ENCODE measurements at regions not wholly inside any gene's neighbourhood (a gene's known extent, or its start where the extent isn't known, plus 50 kb on each side); places are given as distances from the start of the nearest gene placed in this dataset.

DNA sequence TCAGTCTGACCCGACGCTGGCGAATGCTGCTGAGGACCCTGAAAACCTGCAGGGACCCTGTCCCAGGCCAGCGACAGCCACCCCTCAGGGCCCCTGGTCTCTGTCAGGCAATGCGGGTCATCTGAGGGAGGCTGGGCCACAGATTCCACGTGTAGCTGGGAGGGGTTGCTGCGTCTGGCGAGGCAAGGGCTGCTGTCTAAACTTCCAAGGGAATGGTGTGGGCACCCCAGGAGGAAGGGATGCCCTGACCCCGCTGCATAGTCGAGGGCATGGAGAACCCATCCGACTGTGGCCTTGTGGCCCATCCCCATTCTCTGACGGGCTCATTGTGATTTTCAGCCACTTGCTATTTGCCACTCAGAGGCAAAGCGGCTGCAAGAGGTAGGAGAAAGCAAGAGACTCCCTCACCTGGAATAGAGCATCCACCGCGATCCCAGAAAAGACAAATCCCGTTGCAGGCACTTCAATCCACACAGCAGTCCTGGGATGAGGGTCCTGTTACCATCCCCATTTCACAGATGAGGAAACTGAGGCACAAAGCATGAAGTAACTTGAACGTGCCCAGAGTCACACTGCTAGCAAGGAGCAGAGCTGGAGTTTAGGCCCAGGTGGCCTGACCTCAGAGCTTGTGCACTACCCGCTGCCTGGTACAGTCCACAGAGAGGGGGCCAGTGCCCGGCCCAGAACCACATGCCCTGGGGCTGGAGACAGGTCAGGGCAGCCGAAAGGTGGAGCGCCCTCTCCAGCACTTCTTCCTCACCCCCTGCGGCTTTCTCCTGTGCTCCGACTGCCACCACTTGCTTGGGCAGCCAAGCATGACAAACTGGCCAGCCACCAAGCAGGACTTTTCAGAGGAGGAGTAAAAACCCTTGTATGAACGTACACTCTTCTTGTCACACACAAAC, 163.8 kb upstream of the KLF14 start:
- DNase-seq: no peak

DNA sequence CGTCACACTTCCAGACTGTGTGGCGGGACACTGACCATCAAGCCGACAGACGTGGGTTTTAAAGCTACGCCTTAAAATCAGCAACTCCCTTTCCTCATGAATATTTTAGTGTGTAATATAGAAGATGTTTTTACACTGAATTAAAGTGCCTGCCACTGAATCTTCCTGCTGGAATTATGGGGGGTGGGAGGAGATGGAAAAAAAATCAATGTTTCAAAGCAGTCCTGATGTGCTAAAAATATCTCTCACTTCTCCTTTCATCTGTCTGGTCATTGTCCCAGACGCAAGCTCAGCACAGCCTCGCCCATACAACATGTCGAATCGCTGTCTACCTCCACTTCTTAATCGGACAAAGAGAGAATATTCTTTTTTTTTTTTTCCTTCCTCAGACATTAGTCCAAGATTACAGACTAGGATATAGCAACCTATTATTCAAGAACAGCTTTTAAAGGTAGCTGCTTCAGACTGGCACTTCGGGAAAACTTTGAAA, 165.1 kb upstream of the KLF14 start:
- no peak for DNase-seq

DNA sequence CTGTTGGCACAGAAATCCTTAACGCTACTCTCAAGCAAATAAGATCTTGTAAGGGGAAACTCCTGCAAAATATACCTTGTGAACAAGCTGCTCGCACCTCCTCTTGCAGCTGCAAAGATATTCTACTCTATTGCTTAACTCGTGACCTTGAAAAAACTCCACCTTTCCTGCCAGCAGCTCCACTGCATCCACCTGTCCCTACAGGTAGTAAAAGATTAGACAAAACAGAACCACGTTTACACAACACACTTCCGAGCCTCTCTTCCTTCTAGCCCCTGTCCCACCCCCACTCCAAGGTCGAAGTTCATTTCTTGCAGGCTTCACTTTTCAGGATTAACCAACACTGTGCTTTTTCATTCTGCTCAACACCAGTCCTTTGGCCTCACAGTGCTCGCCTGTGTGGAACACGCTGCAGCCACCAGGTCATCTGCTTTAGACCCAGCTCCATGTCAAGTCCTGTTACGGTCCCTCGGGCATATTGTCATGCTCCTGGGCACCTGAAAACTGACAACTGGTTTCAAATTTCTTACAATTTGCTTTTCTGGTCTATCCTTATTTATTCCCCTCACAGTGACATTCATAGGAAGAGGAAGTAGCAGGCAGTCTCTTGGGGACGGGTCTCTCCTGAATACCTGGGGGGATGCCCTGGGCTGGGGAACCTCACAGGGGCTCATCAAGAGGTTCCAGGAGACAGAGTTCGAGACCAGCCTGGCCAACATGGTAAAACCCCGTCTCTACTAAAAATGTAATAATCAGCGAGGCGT, 165.8 kb upstream of the KLF14 start:
- DNase-seq: no peak

DNA sequence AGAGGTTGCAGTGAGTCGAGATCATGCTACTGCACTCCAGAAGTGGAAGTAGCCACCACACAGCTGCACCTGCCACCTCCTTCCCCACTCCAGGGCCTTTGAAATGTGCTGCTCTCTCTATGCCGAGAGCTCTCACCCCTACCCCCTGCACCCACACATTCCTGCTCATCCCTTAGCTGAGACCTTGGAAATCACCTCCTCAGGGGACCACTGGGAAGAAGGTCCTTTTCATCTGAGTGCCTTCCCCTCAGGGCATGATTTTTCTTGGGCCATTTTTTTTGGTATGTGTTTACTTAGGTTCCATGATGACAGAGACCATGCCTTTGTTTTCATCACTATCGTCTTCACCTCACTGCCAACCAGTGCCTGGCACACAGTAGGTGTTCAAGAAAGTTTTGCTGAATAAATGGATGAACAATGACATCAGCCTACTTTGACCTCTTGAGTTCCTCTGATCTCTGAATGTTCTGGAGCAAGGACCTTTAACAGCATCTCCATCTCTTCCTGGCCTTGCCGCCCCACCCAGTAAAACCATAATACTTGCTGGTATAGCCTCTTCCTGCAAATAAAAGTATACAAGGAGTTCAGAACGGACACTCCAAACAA, 166.6 kb upstream of the KLF14 start:
- no peak for DNase-seq

DNA sequence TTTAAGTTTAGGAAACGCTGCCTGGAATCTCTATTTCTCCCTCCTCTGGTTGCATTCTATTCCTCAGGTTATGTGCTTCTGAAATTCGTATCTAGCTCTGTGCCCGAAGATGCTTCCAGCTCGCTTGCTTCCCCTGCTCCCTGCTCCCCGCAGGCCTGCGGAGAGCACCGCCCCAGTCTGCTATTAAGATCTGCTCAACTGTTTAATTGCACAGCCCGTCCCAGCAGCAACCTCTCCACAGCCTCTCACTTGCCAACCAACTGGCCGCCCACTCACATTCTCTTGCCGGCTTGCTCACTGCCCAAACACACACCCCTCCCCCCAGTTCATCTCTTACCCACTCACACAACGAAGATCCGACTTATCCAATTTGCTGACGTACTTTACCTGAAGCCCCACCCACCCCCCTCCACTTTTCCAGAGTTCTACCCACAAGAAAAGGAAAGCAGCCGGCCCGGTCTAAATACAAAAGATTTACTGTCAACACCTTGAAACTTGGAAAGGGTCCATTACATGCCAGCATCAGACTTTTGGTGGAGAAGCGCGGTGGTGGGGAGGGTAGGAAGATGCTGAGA, 167.3 kb upstream of the KLF14 start:
- no peak for DNase-seq

DNA sequence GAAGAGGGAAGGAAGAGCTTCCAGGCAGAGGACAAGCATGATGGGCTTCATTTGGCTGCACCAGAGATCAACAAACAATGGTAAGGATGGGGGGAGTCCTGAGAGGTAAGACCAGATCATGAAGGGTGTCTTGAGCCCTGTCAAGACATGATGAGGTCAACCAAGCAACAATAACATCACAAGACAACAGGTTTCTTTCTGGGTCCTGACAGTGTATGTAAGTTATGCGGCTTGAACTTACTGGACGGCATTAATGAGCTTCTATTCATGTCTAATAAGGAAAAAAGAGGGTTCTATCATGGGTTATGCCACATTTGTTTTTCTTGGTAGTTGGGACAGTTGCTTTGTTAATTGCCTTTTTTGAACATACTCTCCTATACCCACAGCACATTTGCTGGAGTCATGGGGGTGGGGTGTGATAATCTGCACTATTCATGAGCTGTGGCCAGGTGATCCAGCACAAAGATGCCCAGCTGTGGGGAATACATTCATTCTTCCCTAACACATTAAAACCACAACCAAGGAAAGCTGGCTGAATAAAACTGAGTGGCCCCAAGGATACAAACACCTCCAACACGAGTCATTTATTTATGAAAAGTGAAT, 168.8 kb upstream of the KLF14 start:
- DNase-seq: no peak

DNA sequence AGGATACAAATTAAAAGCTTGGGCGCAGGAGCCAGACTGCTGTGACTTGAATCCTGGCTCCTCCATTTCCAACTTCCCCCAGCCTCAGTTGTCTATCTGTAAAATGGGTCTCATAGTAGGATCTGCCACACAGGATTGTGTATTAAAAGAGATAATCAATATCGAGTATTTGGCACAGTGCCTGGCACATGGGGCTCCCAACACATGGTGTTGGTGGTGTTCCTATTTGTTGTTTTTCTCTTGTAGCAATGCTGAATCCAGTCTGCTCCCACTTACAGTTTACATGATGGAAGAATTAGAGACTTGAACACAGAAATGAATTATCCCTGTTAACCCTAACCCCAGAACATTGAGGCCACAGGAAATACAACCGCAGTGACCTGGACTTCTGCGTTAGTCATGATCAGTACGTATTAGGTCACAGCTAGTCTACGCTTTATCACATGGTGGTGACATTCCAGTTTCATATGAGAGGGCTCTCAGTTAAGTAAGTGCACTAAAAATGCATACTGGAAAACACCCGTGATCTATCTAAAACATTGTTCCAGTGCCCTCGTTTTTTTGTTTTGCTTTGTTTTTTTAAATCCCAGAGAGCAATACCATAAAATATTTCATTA, 169.5 kb upstream of the KLF14 start:
- no peak for DNase-seq

DNA sequence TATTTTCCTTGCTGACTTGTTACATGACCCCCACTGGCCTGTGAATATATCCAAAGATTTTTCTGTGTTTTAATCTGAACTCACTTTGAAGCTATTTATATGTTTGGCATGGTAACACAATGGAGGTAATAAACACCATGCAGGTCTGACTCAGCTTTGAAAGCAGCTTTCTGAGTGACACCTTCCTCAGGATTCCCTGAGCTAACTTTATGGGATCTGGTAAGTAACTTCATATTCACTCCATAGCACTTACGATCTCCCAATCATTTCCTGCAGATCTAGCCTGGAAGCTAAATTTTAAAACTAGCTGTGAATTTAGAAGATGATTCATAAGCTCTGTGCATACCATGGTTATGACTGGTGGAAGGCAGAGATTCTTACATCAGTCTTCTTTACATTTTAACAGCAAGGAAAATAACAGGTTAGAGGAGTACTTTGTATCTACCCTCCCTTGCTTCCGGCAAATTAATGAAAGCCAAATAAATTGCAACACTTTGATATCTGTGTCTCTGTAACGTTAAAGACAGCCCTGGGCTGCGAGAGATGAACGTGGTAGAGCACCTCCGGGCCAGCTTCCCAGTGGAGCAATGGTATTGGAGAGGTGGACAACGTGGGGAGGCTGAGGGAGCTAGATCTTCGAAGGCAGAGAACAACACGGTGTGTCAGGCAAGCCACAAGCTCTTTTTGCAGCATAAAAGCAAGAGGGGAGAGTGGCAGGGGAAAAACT, 170.2 kb upstream of the KLF14 start:
- DNase-seq: no peak

DNA sequence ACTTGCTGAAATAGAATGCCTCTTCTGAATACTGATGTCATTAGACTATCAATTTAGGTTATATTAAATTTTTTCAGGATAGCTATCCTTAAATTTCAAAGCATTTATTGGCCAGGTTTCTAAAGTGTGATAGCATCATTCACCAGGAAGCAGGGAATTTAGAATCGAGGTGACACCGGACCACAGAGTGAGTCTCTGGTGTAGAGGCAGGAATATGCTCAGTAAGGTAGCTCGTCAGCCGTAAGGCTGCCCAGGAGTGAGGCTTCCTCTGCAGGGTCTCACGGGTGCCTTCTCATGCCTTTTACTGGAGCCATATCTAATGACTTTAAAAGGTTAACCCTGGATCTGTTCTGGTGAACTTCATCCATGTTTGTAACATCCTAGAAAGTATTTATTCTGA, 170.8 kb upstream of the KLF14 start:
- DNase-seq: no peak

DNA sequence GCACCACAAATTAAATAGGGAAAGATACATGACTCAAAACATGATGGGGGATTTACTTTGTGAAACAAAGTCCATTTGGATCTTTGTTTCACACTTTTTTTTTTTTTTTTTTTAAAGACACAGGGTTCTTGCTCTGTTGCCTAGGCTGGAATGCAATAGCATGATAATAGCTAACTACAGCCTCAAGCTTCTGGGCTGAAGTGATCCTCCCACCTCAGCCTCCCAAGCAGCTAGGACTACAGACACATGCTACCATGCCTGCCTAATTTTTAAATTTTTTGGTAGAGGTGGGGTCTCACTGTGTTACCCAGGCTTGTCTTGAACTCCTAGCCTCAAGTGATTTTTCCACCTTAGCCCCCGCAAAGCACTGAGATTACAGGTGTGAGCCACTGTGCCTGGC, 172.6 kb upstream of the KLF14 start:
- no peak for DNase-seq

DNA sequence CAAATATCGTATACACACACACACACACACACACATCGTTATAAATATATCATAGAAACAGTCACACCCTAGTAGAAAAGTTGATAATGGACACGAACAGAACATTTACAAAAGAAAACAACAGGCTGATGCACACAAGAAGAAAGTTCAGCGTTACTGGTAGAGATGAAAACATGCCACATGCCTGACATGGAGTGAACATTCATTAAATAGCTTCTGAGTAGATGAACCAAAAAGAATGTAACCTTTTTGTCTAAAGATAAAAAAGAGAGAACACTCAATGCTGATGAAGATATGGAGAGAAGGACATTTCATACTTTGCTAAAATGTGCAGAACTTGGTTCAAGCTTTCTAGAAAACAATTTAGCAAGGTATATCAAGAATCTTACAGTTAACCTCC, 173.4 kb upstream of the KLF14 start:
- DNase-seq: no peak

DNA sequence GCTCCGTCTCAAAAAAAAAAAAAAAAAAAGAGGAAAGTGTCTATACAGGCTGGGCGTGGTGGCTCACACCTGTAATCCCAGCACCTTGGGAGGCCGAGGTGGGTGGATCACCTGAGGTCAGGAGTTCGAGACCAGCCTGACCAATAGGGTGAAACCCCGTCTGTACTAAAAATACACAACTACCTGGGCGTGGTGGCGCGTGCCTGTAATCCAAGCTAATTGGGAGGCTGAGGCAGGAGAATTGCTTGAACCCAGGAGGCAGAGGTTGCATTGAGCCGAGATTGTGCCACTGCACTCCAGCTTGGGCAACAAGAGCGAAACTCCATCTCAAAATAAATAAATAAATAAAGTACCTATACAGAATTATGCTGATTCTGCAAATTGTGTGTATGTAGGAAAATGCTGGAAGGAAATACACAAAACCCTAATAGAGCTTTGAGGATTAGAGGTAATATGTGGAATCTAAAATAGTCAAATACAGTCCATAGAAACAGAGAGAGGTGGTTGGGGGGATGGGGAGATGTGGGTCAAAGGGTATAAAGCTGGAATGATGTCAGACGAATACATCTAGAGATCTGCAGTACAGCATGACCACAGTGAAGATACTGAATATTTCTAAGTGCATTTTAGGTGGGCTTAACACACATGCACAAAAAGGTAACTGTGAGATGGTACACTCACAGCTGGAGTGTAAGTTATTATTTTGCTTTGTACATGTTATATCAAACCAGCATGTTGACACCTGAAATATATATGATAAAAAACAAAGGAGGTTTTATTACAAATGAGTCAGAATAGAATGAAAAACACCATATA, 174.5 kb upstream of the KLF14 start:
- DNase-seq: no peak

DNA sequence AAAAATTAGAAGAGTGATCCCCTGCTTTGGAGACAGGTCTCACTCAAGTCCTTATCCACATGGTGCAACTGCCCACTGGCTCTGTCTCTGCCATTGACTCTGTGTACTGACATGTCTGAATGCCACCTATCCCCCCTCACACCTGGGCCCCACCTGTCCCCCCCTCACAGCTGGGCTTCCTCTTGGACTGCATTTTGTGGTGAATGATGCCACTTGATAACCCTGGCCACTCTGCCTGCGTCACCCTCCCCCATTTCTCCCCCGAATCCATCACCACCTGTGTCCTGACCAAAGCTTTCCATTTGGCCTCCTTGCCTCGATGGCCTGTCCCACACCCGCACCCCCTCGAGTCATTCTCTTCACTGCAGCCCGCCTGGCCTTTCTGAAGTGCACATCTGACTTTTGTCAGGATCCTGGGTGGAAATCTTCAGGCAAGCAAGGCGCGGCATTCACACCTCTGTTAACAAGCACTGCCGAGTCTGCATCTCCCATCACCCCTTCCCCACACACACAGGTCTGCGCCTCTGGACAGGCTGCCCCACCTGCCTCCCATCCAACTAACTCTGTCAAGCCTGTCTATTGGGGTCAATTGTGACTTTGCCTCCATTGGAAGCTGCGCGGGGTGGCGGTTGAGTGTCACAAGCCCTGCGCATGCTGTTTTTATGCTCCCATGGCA, 175.3 kb upstream of the KLF14 start:
- no peak for DNase-seq

DNA sequence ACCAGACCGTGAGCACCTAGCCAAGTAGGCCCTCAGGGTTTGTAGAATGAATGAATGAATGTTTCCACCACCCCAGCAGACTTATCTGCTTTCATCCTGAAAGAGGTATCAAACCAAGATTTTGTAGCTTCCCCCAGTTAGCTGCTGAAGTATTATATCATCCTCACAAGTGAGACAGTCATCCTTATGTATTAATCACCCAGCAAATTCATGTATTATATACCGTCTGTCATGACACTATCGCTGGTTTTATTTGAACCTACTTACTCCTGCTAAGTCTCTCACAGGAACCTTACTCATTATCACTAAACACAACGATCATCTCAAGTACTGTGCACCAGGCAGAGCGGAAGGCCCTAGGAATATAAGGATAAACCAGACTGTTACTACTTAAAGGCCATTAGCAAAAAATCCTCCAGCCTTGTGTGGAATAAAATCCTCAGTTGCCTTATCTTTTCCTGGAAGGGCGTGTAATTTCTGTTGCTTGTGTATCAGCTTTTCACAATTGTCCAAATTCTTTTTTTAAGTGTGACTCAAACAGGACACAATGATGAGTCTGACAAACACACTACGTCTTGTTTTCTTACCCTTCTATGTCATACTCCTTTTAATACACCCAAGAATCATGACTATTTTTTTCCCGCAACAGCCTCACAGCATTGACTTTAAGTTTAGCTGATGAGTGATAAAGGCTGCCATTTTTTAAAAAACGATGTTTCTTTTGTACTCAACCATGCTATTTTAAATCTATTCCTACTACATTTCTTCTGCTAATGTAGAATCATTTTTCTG, 176.1 kb upstream of the KLF14 start:
- DNase-seq: no peak

DNA sequence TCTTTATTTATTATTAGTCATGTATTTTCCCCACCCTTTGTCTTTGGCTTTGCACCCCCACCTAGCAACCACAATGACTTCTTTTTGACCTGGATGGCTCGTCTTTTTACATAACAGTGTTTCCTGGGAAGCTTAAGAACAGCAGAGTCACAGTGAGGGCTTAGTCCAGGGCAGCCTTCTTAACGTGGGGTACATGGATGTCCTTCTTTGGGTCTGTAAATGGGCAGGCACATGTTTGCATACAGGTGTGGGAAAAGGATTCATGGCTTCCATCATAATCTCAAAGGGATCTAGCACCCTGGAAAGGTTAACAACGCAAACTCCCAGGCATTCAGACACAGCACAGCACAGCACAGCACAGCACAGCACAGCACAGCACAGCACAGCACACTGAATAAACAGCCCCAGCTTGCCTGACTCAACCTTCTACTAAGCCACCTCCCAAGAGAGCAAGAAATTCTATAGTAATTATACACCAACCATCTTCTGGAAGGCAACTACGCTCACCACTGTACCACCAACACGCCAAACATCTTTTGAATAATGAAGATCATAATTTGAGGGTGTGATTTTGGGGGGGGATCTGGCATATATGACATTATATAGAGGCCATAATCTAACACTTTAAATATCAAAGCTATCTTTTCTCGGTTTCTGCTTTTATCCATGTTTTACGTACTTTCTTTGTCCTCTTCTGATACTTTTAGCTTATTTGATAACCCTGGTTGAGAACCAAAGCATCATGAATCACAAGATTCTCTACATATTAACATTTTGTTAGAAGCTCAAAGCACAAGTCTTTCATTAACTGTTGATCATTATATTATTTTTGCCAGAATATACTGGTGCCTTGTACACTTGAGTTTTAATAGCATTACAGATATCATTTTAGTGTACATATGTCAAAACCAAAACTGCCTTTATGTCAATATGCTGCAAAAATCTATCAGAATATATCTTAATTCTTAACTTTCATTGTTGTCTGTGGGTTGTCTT, 177.2 kb upstream of the KLF14 start:
- DNase-seq: no peak

DNA sequence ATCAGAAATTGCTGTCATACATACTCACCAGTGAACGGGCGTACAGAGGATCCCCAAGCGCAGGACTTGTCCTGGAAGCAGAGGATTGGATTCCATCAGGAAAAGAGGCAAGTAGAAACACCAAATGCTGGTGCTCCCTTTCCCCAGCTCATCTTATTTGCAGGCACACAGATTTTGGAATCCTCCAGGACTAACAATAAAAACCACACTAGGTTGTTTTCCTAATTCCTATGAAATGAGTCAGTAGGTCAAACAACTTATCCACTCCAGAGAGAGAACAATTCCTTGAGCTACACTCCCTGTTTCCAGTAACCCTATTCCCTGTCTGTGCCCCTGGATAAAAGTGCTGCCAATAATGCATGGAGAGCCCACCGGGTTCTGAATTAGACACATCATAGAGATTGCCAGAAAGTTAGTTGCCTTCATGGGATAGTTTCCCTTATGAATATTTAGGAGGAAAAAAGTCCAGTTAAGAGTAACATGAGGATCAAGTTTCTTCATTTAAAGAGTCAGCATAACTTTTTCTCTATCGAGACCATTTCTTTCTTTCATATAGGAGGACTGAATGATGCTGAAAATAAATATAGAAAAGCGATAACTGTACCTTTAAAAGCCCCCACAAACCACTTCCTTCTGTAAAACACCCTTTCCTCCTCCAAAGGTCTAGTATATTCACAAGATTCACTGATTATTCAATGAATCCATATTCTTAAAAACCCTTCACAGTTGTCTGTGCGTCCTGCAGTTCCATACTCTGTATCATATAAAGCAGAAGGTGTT, 178.3 kb upstream of the KLF14 start:
- DNase-seq: no peak

Measured in stimulated activated CD4-positive, alpha-beta T cell treated with anti-CD3 and anti-CD28 coated beads, Interleukin-12 subunit alpha, Interleukin-12 subunit beta, amount 100 ng/mL, for 4 hours (primary cell).